HEK293 (cell line): ENCODE measurements at regions not wholly inside any gene's neighbourhood (a gene's known extent, or its start where the extent isn't known, plus 50 kb on each side); places are given as distances from the start of the nearest gene placed in this dataset.

Experiments
- CTCF ChIA-PET: fragments of 350-600 bp; formaldehyde crosslinking; extraction: SDS; loops from one replicate; lab custom pipeline; 2021; ENCODE audit warnings: antibody characterized with exemption; lab: Yijun Ruan, JAX
- POLR2A ChIA-PET: fragments of 300-600 bp; formaldehyde crosslinking; extraction: SDS; loops from one replicate; lab custom pipeline; 2020; ENCODE audit warnings: antibody characterized with exemption, inconsistent platforms; lab: Yijun Ruan, JAX
- H3K27ac ChIP-seq: fragments of 200-500 bp; sonication (Bioruptor generic); 2 replicates; pipeline ENCODE4 v1.5.1; 2014; ENCODE audit warnings: low read depth, low read length, control low read depth, inconsistent platforms; ENCODE audit errors: extremely low read depth
- H3K36me3 ChIP-seq, 2 experiments: fragments of 200-500 bp in 1 of 2; sonication (Bioruptor generic) in 1 of 2; 1 replicate in 1 of 2; 2 replicates in 1 of 2; pipeline ENCODE4 v1.5.1; 2014 to 2017; ENCODE audit warnings: inconsistent platforms in 2 of 2, low read length in 2 of 2; ENCODE audit not compliant: control insufficient read depth in 2 of 2, insufficient read depth in 1 of 2
- H3K4me1 ChIP-seq: fragments of 200-500 bp; sonication (Bioruptor generic); 2 replicates; pipeline ENCODE4 v1.5.1; 2014; ENCODE audit warnings: mild to moderate bottlenecking, low read length, inconsistent platforms; ENCODE audit not compliant: control insufficient read depth, insufficient read depth
- H3K4me3 ChIP-seq: 2 replicates; pipeline ENCODE4 v1.5.1; 2011; ENCODE audit warnings: low read depth, mild to moderate bottlenecking, control low read depth, low read length, moderate library complexity
- H3K9me3 ChIP-seq: fragments of 200-500 bp; sonication (Bioruptor generic); 2 replicates; pipeline ENCODE4 v1.5.1; 2014; ENCODE audit warnings: low read depth, low read length, inconsistent platforms; ENCODE audit not compliant: control insufficient read depth, insufficient read depth
- BCL11B ChIP-seq: fragments of 450-650 bp; formaldehyde crosslinking; IDR thresholded peaks from 2 replicates; pipeline ENCODE4 v1.5.1; 2016; ENCODE audit warnings: low read depth, missing biosample characterization, missing genetic modification characterization
- HOXA7 ChIP-seq: sonication (generic); formaldehyde crosslinking; IDR thresholded peaks from 2 replicates; pipeline ENCODE4 v1.8.1; 2022; ENCODE audit warnings: missing genetic modification reagents, borderline replicate concordance
- PATZ1 ChIP-seq: fragments of 450-650 bp; formaldehyde crosslinking; IDR thresholded peaks from 2 replicates; pipeline ENCODE4 v1.5.1; 2016; ENCODE audit warnings: missing biosample characterization, missing genetic modification characterization
- PRDM2 ChIP-seq: fragments of 450-650 bp; formaldehyde crosslinking; IDR thresholded peaks from 2 replicates; pipeline ENCODE4 v1.5.1; 2016; ENCODE audit warnings: missing biosample characterization, missing genetic modification characterization, borderline replicate concordance
- PRDM4 ChIP-seq: fragments of 450-650 bp; formaldehyde crosslinking; IDR thresholded peaks from 2 replicates; pipeline ENCODE4 v1.5.1; 2017; ENCODE audit warnings: missing biosample characterization, missing genetic modification characterization
- TCF7L2 ChIP-seq: IDR thresholded peaks from 2 replicates; pipeline ENCODE4 v1.6.1; 2011; ENCODE audit warnings: low read depth, mild to moderate bottlenecking, inconsistent platforms, low read length, moderate library complexity, borderline replicate concordance
- WT1 ChIP-seq: fragments of 450-650 bp; formaldehyde crosslinking; IDR thresholded peaks from 2 replicates; pipeline ENCODE4 v1.5.1; 2016; ENCODE audit warnings: missing biosample characterization, missing genetic modification characterization
- YY2 ChIP-seq: fragments of 450-650 bp; formaldehyde crosslinking; IDR thresholded peaks from 2 replicates; pipeline ENCODE4 v1.5.1; 2016; ENCODE audit warnings: missing biosample characterization, missing genetic modification characterization
- ZBTB44 ChIP-seq: fragments of 450-650 bp; IDR thresholded peaks from 2 replicates; pipeline ENCODE4 v1.5.1; 2018; ENCODE audit warnings: missing biosample characterization, mild to moderate bottlenecking, missing genetic modification characterization
- ZBTB7A ChIP-seq: fragments of 450-650 bp; formaldehyde crosslinking; IDR thresholded peaks from 2 replicates; pipeline ENCODE4 v1.5.1; 2016; ENCODE audit warnings: low read depth, missing biosample characterization, missing genetic modification characterization
- ZIC2 ChIP-seq: fragments of 450-650 bp; formaldehyde crosslinking; IDR thresholded peaks from 2 replicates; pipeline ENCODE4 v1.5.1; 2016; ENCODE audit warnings: missing biosample characterization, missing genetic modification characterization
- ZNF175 ChIP-seq: fragments of 450-650 bp; formaldehyde crosslinking; IDR thresholded peaks from 2 replicates; pipeline ENCODE4 v1.5.1; 2016; ENCODE audit warnings: missing biosample characterization, missing genetic modification characterization
- ZNF48 ChIP-seq: fragments of 450-650 bp; formaldehyde crosslinking; IDR thresholded peaks from 2 replicates; pipeline ENCODE4 v1.5.1; 2016; ENCODE audit warnings: missing biosample characterization, missing genetic modification characterization
- ZNF530 ChIP-seq: fragments of 450-650 bp; formaldehyde crosslinking; IDR thresholded peaks from 2 replicates; pipeline ENCODE4 v1.5.1; 2016; ENCODE audit warnings: low read depth, missing biosample characterization, missing genetic modification characterization
- ZNF585B ChIP-seq: fragments of 450-650 bp; formaldehyde crosslinking; IDR thresholded peaks from 2 replicates; pipeline ENCODE4 v1.5.1; 2016; ENCODE audit warnings: missing biosample characterization, missing genetic modification characterization
- ZNF626 ChIP-seq: fragments of 450-650 bp; sonication (Bioruptor Pico); formaldehyde crosslinking; IDR thresholded peaks from 2 replicates; pipeline ENCODE4 v1.5.1; 2018; ENCODE audit warnings: missing biosample characterization, missing genetic modification characterization, inconsistent platforms
- ZNF629 ChIP-seq: fragments of 450-650 bp; formaldehyde crosslinking; IDR thresholded peaks from 2 replicates; pipeline ENCODE4 v1.5.1; 2017; ENCODE audit warnings: missing biosample characterization, missing genetic modification characterization
- ZNF658 ChIP-seq: fragments of 450-650 bp; formaldehyde crosslinking; IDR thresholded peaks from 2 replicates; pipeline ENCODE4; 2016; ENCODE audit warnings: missing biosample characterization, missing genetic modification characterization
- ZNF677 ChIP-seq: fragments of 450-650 bp; IDR thresholded peaks from 2 replicates; pipeline ENCODE4 v1.5.0; 2018; ENCODE audit warnings: missing biosample characterization, mild to moderate bottlenecking, missing genetic modification characterization, moderate library complexity
- ZNF791 ChIP-seq: fragments of 450-650 bp; formaldehyde crosslinking; IDR thresholded peaks from 2 replicates; pipeline ENCODE4 v1.5.1; 2016; ENCODE audit warnings: missing biosample characterization, missing genetic modification characterization
- ZNF792 ChIP-seq: fragments of 450-650 bp; formaldehyde crosslinking; IDR thresholded peaks from 2 replicates; pipeline ENCODE4 v1.5.1; 2016; ENCODE audit warnings: missing biosample characterization, missing genetic modification characterization
- ZNF843 ChIP-seq: fragments of 450-650 bp; formaldehyde crosslinking; IDR thresholded peaks from 2 replicates; pipeline ENCODE4 v1.5.1; 2016; ENCODE audit warnings: missing biosample characterization, missing genetic modification characterization
- ZXDB ChIP-seq: fragments of 450-650 bp; formaldehyde crosslinking; IDR thresholded peaks from 2 replicates; pipeline ENCODE4 v1.5.1; 2016; ENCODE audit warnings: missing biosample characterization, missing genetic modification characterization

GRCh38 chrX:30008031-30008430 is 207.3 kb upstream of the MAGEB2 start:
- H3K36me3 ChIP-seq: no peaks in the 10 kb centered on the region
- CTCF ChIA-PET: no interaction called here
- H3K27ac ChIP-seq: no peak overlapping the region
- no peaks in the 10 kb centered on the region for H3K4me1 ChIP-seq
- TF ChIP-seq ZNF792 (tag by site-specific recombination) (no peak), TCF7L2 (no peak), ZBTB7A (tag by site-specific recombination) (no peak), BCL11B (tag by site-specific recombination) (no peak), WT1 (no peak), ZNF530 (no peak), ZNF585B (tag by site-specific recombination) (no peak), ZNF629 (tag by site-specific recombination) (no peak), ZNF677 (tag by site-specific recombination) (no peak), YY2 (tag by site-specific recombination) (no peak)
- TF ChIP-seq, all 188 proteins: peak for 0
- Histone ChIP-seq H3K4me3 (no peak overlapping the region), H3K9me3 (no peaks in the 10 kb centered on the region)
- POLR2A ChIA-PET: no interaction called here

GRCh38 chrX:30010471-30010870 is 204.9 kb upstream of the MAGEB2 start:
- H3K9me3 ChIP-seq: no peaks in the 10 kb centered on the region
- no peak overlapping the region for H3K27ac ChIP-seq
- CTCF ChIA-PET: interaction anchor here (0.5 kb wide), 1 partner anchor 60 kb away, joined by 3 read pairs; no protein-coding TSS in a partner anchor
- no peaks in the 10 kb centered on the region for H3K4me1 ChIP-seq
- POLR2A ChIA-PET: no interaction called here
- H3K4me3 ChIP-seq: no peak overlapping the region
- TF ChIP-seq ZNF48: no peak
- TF ChIP-seq HOXA7 (CRISPR knock-in tag): no peak
- no peak for TF ChIP-seq ZNF791 (tag by site-specific recombination)
- no peak for TF ChIP-seq ZNF658 (tag by site-specific recombination)
- TF ChIP-seq PRDM4 (tag by site-specific recombination): no peak
- TF ChIP-seq ZNF175 (tag by site-specific recombination): no peak
- no peak for TF ChIP-seq ZBTB44 (tag by site-specific recombination)
- TF ChIP-seq ZNF626 (tag by site-specific recombination): no peak
- TF ChIP-seq ZXDB (tag by site-specific recombination): no peak
- TF ChIP-seq PATZ1 (tag by site-specific recombination): no peak
- TF ChIP-seq PRDM2 (tag by site-specific recombination): no peak
- TF ChIP-seq ZIC2 (tag by site-specific recombination): no peak
- no peak for TF ChIP-seq ZNF843 (tag by site-specific recombination)
- TF ChIP-seq, all 188 proteins: peak for 0
- no peaks in the 10 kb centered on the region for H3K36me3 ChIP-seq
